Fibroblast of skin of scalp (primary cell): ENCODE measurements at regions not wholly inside any gene's neighbourhood (a gene's known extent, or its start where the extent isn't known, plus 50 kb on each side); places are given as distances from the start of the nearest gene placed in this dataset.
"Not testable (repeated sequence)": the region's sequence is repeated elsewhere in the genome, so short reads cannot be mapped to it uniquely, and the experiment has no call there.

Source experiments
- DNase-seq: peaks from one replicate; pipeline ENCODE4 v3.0.0-alpha.2; 2013

GRCh38 chr14:65153101-65153500 is 50.8 kb upstream of the MAX start:
- no peak for DNase-seq

GRCh38 chr14:65156568-65157366 is 54.5 kb upstream of the MAX start:
- peak; percentile 80 for DNase-seq

DNA sequence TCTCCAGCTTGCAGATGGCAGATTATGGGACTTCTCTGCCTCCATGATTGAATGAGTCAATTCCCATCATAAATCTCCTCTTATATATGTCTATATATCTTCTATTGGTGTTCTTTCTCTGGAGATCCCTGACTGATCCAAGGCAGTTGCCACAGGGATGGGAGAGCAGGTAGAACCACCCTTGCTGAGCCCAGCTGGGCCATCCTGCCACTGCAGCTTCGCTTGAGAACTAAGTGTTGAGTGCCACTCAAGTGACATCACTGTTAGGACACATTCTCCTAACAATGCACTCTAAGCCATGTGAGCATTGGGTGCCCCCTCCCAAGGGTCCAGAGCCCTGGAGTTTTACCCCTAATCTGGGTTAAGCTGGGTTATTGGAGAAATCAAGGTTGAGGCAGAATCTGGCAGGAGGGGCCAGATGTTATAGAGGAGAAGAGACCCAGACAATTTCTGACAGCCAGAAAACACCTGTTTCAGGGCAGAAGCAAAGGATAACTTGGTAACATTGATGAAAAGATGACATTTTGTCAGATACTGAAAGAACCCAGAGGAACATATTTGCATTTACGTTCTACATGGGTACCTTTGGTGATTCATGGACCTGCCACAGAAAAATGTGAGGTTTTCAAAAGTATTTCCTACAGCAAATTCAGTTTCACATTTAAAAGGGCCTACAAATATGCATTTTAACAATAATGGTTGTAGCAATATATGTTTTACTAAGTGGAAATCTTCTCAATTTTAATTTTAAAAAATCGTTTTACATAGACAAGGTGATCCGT is 57.2 kb upstream of the MAX start:
- DNase-seq: no peak

GRCh38 chr14:65160091-65160490 is 57.8 kb upstream of the MAX start:
- no peak for DNase-seq

- no peak for DNase-seq
Measured at GRCh38 chr14:65162031-65162430, 59.7 kb upstream of the MAX start.

- peak; percentile 51 for DNase-seq
Measured at GRCh38 chr14:65164068-65164824, 61.9 kb upstream of the MAX start.

- no peak for DNase-seq
Measured at GRCh38 chr14:65164825-65165135, 62.5 kb upstream of the MAX start.

- DNase-seq: no peak
Measured at GRCh38 chr14:65167072-65167645, 64.8 kb upstream of the MAX start.

- DNase-seq: no peak
Measured at GRCh38 chr14:65168840-65169239, 66.5 kb upstream of the MAX start.

DNA sequence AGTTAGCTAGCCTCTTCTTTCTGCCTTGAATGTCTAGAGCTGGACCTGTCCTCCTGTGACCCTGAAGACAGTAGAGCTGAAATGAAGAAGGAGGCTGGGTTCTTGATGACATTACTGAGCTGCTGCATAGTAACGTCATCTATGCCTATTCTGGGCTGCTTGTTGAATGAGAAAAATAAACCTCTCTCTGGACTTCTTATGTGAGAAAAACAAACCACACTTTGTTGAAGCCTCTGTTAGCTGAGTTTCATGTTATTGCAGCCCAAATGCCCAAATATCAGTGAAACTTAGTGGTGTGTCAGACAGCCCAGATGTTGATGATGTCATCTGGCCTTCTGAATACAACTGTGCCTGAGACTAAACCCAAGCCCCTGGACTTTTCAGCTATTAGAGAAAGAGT is 67.0 kb upstream of the MAX start:
- DNase-seq: peak; percentile 51

DNA sequence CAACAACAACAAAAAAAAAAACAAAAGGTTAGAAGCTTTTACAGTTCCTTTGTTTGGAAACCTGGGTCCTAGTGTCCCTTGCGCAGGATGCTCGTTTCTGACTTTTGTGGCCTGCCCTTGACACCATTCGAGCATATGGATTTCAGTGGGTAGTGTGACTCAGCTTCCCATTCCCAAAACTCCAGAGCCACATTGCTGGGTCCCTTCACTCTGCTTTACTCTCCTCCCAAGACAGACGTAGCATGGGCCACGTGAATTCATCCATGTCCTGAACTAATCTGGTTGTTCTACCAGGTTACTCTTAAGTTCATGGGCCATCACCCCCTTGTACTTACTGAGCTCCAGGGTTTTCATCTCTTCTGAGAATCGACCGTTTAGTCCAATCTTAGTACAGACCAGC is 68.0 kb upstream of the MAX start:
- DNase-seq: no peak

GRCh38 chr14:65170768-65171507 is 68.6 kb upstream of the MAX start:
- DNase-seq: peak; percentile 81

- no peak for DNase-seq
Measured at GRCh38 chr14:65173973-65174693, 71.8 kb upstream of the MAX start.

DNA sequence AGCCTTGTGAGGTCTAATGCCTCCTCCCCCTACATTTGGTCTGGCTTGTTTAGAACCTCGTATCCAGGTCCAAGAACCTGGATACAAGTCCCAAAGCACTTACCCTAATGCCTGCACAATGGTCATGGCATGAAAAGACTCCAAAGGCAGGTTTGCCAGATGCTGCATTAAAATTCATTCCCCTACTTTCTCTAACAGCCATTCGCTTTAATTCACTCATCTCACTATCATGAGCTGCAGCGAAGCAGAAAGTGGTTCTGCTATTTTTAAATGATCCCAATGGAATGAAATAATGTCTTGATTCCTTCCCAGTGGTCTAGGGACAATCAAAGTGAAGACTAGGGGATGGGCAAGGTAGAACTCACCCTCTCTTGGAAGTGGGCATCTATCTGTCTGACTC is 72.5 kb upstream of the MAX start:
- DNase-seq: no peak

DNA sequence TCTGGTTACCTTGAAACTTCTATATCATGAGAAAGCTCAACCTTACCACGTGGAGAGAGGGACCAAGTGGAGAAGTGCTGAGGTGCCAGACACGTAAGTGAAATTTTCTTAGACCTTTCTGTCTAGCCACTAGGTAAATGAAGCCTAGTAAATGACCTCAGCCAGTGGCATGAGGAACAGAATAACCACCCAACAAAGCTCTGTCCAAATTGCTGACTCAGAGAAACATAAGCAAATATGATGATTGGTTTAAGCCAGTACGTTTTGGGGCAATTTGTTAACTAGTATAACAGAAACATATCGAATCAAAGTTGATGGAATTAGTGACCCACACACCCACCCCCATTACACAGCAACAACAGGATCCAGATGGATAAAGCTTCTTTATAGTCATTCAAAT is 75.2 kb upstream of the MAX start:
- DNase-seq: no peak

- not testable (repeated sequence) for DNase-seq
Measured at GRCh38 chr14:65179231-65179630, 76.9 kb upstream of the MAX start.

- peak; percentile 72 for DNase-seq
Measured at GRCh38 chr14:65179918-65180724, 77.8 kb upstream of the MAX start.

- DNase-seq: no peak
Measured at GRCh38 chr14:65180725-65181025, 78.4 kb upstream of the MAX start.

GRCh38 chr14:65184032-65184764 is 81.9 kb upstream of the MAX start:
- DNase-seq: no peak

- no peak for DNase-seq
Measured at GRCh38 chr14:65185829-65186228, 83.5 kb upstream of the MAX start.
